HG03196 (cell line): ENCODE measurements at regions not wholly inside any gene's neighbourhood (a gene's known extent, or its start where the extent isn't known, plus 50 kb on each side); places are given as distances from the start of the nearest gene placed in this dataset.
A peak's percentile ranks its signal among the peaks of the same experiment; 100 is the strongest.
"Not testable (repeated sequence)": the region's sequence is repeated elsewhere in the genome, so short reads cannot be mapped to it uniquely, and the experiment has no call there.

Experiments used
- ATAC-seq: cut with Tn5 transposase; IDR thresholded peaks from one replicate; pipeline ENCODE4 v1.9.1; 2021; ENCODE audit not compliant: unreplicated experiment

GRCh38 chr4:170729236-170729635 lies 639.5 kb upstream of the AADAT start:
- no peak for ATAC-seq

GRCh38 chr4:170724191-170724590 lies 634.4 kb upstream of the AADAT start:
- ATAC-seq = no peak

GRCh38 chr4:170723171-170723570 lies 633.4 kb upstream of the AADAT start:
- no peak for ATAC-seq

DNA sequence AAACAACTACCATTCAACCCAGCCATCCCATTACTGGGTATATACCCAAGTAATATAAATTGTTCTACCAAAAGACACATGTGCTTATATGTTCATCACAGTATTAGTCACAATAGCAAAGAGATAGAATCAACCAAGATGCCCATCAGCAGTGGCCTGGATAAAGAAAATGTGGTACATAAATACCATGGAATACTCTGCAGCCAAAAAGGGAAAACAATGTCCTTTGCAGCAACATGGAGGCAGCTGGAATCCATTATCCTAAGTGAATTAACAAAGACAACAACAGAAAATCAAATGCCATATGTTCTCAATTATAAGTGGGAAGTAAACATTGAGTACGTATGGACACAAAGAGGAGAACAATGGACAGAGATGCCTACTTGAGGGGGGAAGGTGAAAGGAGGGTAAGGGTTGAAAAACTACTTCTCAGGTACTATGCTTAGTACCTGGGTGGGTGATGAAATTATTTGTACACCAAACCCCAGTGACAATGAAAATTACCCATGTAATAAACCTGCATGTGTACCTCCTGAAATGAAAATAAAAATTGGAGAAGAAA lies 632.1 kb upstream of the AADAT start:
- no peak for ATAC-seq

- ATAC-seq = no peak
Observed at GRCh38 chr4:170716868-170717267, 627.1 kb upstream of the AADAT start.

DNA sequence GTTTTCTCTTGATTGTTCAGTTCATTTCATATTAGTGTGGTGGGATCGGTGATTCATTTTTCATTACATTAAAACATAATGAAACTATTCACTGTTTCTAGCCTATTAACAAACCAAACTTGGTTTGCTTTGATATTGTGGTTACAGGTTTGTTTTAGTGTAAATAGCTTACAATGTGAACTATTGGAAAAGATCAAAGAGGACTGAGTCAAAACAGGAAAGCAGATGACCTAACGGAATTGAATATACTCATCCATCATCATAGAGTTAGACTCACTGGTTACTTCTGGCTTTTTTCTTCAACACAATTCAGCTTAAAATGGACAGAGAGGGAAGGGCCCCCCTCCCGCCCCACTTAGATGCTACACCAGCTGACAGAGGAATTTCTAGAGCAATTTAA lies 616.2 kb upstream of the AADAT start:
- no peak for ATAC-seq

GRCh38 chr4:170700064-170700463 lies 610.3 kb upstream of the AADAT start:
- no peak for ATAC-seq

DNA sequence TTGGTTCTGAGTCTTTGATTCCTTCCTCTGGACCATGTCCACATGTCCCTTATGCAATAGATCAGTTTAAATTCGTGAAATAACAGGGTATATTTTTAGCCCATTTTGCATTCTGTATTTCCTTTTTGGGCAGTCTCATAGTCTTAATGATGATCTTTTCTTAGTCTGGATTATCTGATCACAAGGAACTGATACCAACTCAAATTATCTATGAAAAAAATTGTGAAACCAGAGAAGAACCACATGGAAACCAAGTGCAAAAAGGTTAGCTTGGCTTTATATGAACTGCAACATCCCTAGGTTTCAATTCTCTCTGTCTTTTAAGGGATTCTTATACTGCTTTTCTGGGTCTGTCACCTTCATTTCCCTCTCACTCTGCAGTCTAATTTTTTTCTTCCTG lies 608.6 kb upstream of the AADAT start:
- ATAC-seq = peak; percentile 62

DNA sequence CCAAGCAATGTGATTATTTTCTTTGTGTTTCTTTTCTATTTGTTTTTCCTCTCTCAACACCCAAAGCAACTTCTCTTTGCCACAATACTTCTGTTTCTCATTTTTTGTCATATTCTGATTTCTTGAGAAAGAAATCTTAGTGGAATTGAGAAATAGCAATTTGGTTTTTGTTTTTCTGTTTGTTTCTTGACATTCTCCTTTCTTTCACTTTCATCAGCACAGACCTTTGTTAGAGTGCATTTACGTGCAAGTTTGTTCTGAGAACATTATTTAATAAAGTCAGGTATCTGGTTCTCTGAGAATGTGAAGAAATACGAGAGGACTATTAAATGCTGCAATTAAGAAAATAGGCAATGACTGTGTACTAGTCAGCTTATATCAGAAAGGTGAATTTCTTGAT lies 608.1 kb upstream of the AADAT start:
- peak; percentile 38 for ATAC-seq

- no peak for ATAC-seq
Observed at GRCh38 chr4:170697045-170697444, 607.3 kb upstream of the AADAT start.

GRCh38 chr4:170691168-170691567 lies 601.4 kb upstream of the AADAT start:
- no peak for ATAC-seq

DNA sequence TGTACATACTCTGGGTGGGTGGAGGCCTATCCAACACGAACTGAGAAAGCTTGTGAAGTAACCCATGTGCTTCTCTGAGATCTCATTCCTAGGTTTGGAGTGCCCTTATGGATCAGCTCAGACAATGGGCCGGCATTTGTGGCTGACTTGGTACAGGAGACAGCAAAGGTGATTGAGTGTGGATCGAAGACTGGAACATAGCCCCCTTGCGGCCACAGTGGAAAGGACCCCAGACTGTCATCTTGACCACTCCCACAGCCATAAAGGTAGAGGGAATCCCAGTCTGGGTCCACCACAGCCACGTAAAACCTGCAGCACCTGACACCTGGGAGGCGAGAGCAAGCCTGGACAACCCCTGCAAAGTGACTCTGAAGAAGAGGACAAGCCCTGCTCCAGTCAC lies 598.0 kb upstream of the AADAT start:
- ATAC-seq = no peak

DNA sequence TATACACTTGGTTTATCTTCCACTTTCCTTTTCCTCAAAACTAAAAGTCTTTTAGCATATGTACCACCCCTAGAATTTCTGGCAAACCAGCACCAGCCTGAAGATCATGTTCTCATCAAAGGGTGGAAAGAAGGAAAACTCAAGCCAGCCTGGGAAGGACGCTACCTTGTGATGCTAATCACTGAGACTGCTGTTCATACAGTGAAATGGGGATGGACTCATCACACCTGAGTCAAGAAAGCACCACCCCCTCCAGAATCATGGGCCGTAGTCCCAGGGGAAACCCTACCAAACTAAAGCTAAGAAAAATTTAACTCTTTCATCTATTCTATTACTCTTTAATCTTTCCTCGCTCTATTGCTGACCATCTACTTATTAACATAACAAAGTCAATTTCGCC lies 595.9 kb upstream of the AADAT start:
- not testable (repeated sequence) for ATAC-seq

DNA sequence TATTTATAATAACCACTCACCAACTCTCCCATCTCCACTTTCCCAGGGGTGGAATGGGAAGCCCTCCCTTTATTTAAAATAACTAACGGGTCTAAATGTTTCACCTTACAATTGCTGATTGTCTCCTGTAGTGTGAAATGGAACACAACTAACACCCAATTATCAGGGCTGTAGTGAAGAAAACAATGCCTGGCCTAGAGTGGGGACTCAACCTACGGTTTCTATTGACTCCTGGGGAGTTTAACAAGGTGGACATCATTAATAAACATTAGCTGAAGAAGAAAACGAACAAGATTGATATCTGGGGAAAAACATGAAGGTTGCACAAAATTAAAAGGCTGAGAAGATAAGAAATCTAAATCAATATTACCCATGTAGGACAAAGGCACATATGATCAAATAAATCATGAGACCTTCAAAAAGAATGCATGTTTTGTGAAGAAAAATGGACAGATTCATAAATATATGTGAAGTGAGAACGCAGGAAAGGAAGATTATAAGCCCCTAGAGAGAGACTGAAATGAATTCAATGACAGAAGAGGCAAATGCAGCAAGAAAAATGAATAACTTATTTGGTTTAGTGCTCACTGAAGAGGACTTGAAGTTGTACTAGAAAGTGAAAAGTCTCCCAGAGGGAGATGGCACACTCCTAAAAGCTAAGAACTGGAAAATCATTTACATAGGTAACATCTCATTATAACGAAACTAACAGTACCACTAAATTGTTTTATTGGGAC lies 593.0 kb upstream of the AADAT start:
- ATAC-seq = no peak

DNA sequence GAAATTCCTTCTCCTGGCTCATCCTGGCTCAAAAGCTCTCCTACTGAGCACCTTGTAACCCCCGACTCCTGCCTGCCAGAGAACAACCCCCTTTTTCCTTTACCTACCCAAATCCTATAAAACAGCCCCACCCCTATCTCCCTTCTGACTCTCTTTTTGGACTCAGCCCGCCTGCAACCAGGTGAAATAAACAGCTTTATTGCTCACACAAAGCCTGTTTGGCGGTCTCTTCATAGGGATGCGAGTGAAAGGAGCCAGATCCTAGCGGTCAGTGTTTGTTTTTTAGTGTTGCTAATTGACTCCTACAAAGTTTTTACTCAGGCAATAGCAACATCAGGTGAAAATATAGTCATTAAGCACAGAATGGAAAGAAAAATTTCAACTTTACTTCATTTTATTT lies 592.3 kb upstream of the AADAT start:
- ATAC-seq = not testable (repeated sequence)

DNA sequence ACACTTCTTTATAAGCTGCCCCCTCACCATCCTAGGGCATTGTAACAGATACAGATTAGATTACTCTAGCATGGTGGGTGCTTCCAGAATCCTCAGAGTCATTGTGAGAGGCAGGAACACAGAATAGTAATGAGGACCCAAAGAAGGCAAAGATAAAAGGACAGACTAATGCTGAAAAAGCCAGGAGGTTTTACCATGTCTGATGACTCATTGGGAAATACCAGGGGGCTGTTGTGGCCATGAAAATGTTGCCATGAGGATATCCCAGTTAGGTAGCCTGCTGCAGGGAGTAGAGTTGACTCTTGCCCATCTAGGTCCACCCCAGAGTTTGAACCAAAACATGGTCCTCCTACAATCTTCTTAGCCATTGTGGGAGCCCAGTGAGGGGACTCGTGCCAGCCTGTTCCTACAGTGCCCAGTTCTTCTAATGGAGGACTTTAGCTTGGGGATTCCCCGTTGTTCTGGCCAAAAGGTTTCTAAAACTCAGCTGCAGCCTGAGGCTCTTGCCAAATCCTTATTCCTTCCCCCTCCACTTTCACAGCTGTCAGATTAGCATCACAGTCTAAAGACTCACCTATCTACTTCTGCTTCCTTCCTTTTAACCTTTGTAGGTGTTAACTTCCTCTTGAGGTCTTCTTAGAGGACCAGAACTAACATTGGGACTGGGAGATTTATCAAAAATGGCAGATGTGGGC lies 586.0 kb upstream of the AADAT start:
- ATAC-seq = peak; percentile 43

GRCh38 chr4:170674176-170674575 lies 584.4 kb upstream of the AADAT start:
- ATAC-seq = no peak

GRCh38 chr4:170672381-170672965 lies 582.7 kb upstream of the AADAT start:
- no peak for ATAC-seq

DNA sequence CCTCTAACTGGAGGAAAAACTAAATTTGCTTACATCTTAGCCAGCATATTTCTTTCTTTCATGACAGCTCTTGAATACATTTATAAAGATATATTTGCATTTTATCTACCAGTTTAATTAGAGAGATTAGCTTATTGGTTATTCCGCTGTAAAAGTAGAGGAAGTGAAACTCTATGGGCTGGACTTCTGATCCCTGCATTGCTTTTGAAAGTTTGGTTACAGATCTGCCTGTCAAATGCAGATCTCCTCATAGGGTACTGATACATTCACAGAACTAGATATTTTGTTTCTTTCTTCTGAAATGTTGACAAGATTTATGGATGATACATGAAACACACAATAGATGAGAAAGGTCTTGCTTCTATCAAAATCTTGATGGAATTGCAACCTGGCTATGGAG lies 581.4 kb upstream of the AADAT start:
- no peak for ATAC-seq

DNA sequence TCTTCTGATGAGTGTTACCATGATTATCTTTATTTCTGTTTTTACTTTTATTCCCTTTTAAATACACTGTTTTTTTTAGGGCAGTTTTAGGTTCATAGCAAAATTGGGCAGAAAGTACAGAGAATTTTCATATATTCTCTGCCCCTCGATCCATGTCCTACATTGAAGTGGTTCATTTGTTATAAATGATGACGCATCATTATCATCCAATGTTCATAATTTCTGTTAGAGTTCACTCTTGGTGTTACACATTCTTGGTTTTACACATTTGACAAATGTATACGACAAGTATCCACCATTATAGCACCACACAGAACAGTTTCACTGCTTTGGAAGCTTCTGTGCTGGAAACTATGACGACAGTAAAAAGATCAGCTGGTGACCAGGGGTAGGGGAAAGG lies 578.1 kb upstream of the AADAT start:
- ATAC-seq = no peak

DNA sequence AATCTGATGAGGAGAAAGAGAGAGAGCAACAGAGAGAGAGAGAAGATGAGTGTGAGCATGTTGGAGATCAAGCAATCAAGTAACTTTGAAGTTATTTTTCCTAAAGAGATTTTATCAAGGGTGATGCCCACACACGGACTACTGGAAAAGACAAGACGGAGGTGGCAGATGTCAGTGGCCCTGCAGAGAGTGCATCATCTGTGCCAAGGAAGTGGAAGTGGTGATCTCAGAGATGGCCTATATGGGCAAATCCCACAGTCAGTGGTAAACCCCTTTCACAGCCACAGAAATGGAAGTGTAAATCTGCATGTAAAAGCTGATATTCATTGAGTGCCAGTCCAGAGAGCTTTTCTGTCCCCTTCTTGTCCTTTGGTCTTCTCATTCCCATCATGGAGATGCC lies 577.2 kb upstream of the AADAT start:
- ATAC-seq = no peak

- no peak for ATAC-seq
Observed at GRCh38 chr4:170662250-170662649, 572.5 kb upstream of the AADAT start.
